Neural cell (in vitro differentiated cells): ENCODE measurements at regions not wholly inside any gene's neighbourhood (a gene's known extent, or its start where the extent isn't known, plus 50 kb on each side); places are given as distances from the start of the nearest gene placed in this dataset.

Source experiments
- CTCF ChIP-seq: fragments of 450-650 bp; IDR thresholded peaks from 2 replicates; pipeline ENCODE4 v1.5.1; 2014; ENCODE audit warnings: antibody characterized with exemption, mild to moderate bottlenecking, moderate library complexity; ENCODE audit not compliant: poor library complexity, severe bottlenecking
- EP300 ChIP-seq: fragments of 450-650 bp; conservative IDR thresholded peaks from 2 replicates; pipeline ENCODE4 v1.6.1; 2014; ENCODE audit warnings: antibody characterized with exemption, mild to moderate bottlenecking, moderate library complexity; ENCODE audit not compliant: poor library complexity, severe bottlenecking
- EZH2 ChIP-seq: fragments of 200-600, 300-800 bp; shearing (Covaris generic), sonication (generic); IDR thresholded peaks from 2 replicates; pipeline ENCODE4 v1.6.1; 2014; ENCODE audit warnings: antibody characterized with exemption, low read length, borderline replicate concordance, mild to moderate bottlenecking; ENCODE audit not compliant: insufficient read depth, poor library complexity, severe bottlenecking
- POLR2AphosphoS5 ChIP-seq: IDR thresholded peaks from 2 replicates; pipeline ENCODE4 v1.6.1; 2012
- SMC3 ChIP-seq: fragments of 450-650 bp; conservative IDR thresholded peaks from 2 replicates; pipeline ENCODE4 v1.6.1; 2014; ENCODE audit warnings: antibody characterized with exemption, mild to moderate bottlenecking, moderate library complexity; ENCODE audit not compliant: poor library complexity

DNA sequence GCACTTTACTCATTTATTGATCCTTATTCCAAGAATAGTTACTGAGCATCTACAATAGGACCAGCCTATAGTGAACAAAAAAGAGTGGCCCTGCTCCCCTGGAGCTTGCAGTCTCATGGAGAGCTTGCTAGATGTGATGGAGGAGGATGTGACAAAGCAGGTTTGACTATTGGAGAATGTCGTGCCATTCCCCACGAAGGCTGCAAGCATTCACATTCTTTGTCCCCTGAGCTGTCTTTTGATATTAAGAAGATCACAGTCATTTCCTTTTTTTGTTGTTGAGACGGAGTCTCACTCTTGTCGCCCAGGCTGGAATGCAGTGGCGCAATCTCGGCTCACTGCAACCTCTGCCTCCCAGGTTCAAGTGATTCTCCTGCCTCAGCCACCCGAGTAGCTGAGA is 115.0 kb upstream of the ADAMTS18 start:
- TF ChIP-seq EP300 = no peak
- no peak for TF ChIP-seq CTCF
- no peak for TF ChIP-seq POLR2AphosphoS5
- no peak for TF ChIP-seq EZH2
- TF ChIP-seq SMC3 = no peak
